PFSK-1 (cell line): ENCODE measurements at regions not wholly inside any gene's neighbourhood (a gene's known extent, or its start where the extent isn't known, plus 50 kb on each side); places are given as distances from the start of the nearest gene placed in this dataset.

Experiments used
- FOXP2 ChIP-seq: optimal IDR thresholded peaks from 2 replicates; pipeline ENCODE3; 2011; ENCODE audit warnings: borderline replicate concordance, control low read depth, inconsistent platforms; ENCODE audit not compliant: insufficient read depth; ENCODE audit errors: extremely low read length, extremely low read depth
- POLR2AphosphoS5 ChIP-seq: IDR thresholded peaks from 2 replicates; pipeline ENCODE4 v1.6.1; 2012; ENCODE audit warnings: low read depth, mild to moderate bottlenecking, control low read depth, low read length, moderate library complexity
- REST ChIP-seq, 2 experiments: IDR thresholded peaks; 2 replicates each; pipeline versions ENCODE4 v1.6.1 to v1.8.0; 2011 to 2012; ENCODE audit warnings: low read depth in 2 of 2, low read length in 2 of 2, control low read depth in 1 of 2, inconsistent platforms in 1 of 2, mild to moderate bottlenecking in 1 of 2, moderate library complexity in 1 of 2; ENCODE audit not compliant: insufficient read depth in 1 of 2
- SIN3A ChIP-seq: IDR thresholded peaks from 2 replicates; pipeline ENCODE4 v1.6.1; 2012; ENCODE audit warnings: mild to moderate bottlenecking, low read length, moderate library complexity, borderline replicate concordance; ENCODE audit not compliant: insufficient read depth
- TAF1 ChIP-seq: IDR thresholded peaks from 2 replicates; pipeline ENCODE4 v1.6.1; 2012; ENCODE audit warnings: low read length, control low read depth, borderline replicate concordance; ENCODE audit not compliant: insufficient read depth

GRCh38 chr12:91357381-91357780 is 174.8 kb upstream of the DCN start:
- TF ChIP-seq POLR2AphosphoS5 (no peak), FOXP2 (no peak), SIN3A (no peak), TAF1 (no peak), REST (IDR thresholded peaks at IDR 0.05; ENCODE audit: insufficient read depth in 1 of 2, low read depth in 2 of 2, low read length in 2 of 2) (no peak)

GRCh38 chr12:91356405-91356804 is 173.8 kb upstream of the DCN start:
- TF ChIP-seq TAF1 (no peak), REST (IDR thresholded peaks at IDR 0.05; ENCODE audit: insufficient read depth in 1 of 2, low read depth in 2 of 2, low read length in 2 of 2) (no peak), FOXP2 (no peak), SIN3A (no peak), POLR2AphosphoS5 (no peak)

- TF ChIP-seq SIN3A, result no peak
- TF ChIP-seq REST (IDR thresholded peaks at IDR 0.05; ENCODE audit: insufficient read depth in 1 of 2, low read depth in 2 of 2, low read length in 2 of 2), result no peak
- TF ChIP-seq FOXP2, result no peak
- TF ChIP-seq POLR2AphosphoS5, result no peak
- TF ChIP-seq TAF1, result no peak
Observed at GRCh38 chr12:91355150-91356006, 172.8 kb upstream of the DCN start.

- TF ChIP-seq FOXP2 (no peak), POLR2AphosphoS5 (no peak), REST (IDR thresholded peaks at IDR 0.05; ENCODE audit: insufficient read depth in 1 of 2, low read depth in 2 of 2, low read length in 2 of 2) (no peak), TAF1 (no peak), SIN3A (no peak)
Observed at GRCh38 chr12:91353266-91353665, 170.6 kb upstream of the DCN start.
